HepG2 (cell line): ENCODE measurements at regions not wholly inside any gene's neighbourhood (a gene's known extent, or its start where the extent isn't known, plus 50 kb on each side); places are given as distances from the start of the nearest gene placed in this dataset.

Source experiments
- IKZF5 ChIP-seq: IDR thresholded peaks from 2 replicates; pipeline ENCODE4 v1.6.1; 2018; ENCODE audit warnings: missing genetic modification reagents, mild to moderate bottlenecking, missing compliant biosample characterization
- MED8 ChIP-seq: sonication (generic); formaldehyde crosslinking; IDR thresholded peaks from 2 replicates; pipeline ENCODE4 v1.8.1; 2023; ENCODE audit warnings: mild to moderate bottlenecking, missing genetic modification reagents; ENCODE audit not compliant: insufficient replicate concordance
- PAX8 ChIP-seq: sonication (generic); formaldehyde crosslinking; IDR thresholded peaks from 2 replicates; pipeline ENCODE4 v1.8.0; 2022; ENCODE audit warnings: mild to moderate bottlenecking, missing genetic modification reagents, borderline replicate concordance
- TEAD3 ChIP-seq: optimal IDR thresholded peaks from 2 replicates; pipeline ENCODE3; 2016; ENCODE audit warnings: borderline replicate concordance
- TF ChIP-seq, protein P1 (sequence below): sonication (generic); formaldehyde crosslinking; IDR thresholded peaks from 2 replicates; pipeline ENCODE4 v1.4.0; 2020; ENCODE audit warnings: low read depth, mild to moderate bottlenecking, missing genetic modification reagents
- TF ChIP-seq, protein P2 (sequence below): IDR thresholded peaks from 2 replicates; pipeline ENCODE4 v1.6.1; 2016; ENCODE audit warnings: low read depth, missing genetic modification reagents, missing compliant biosample characterization

- TF ChIP-seq, protein P1, sequence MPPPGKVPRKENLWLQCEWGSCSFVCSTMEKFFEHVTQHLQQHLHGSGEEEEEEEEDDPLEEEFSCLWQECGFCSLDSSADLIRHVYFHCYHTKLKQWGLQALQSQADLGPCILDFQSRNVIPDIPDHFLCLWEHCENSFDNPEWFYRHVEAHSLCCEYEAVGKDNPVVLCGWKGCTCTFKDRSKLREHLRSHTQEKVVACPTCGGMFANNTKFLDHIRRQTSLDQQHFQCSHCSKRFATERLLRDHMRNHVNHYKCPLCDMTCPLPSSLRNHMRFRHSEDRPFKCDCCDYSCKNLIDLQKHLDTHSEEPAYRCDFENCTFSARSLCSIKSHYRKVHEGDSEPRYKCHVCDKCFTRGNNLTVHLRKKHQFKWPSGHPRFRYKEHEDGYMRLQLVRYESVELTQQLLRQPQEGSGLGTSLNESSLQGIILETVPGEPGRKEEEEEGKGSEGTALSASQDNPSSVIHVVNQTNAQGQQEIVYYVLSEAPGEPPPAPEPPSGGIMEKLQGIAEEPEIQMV (CRISPR knock-in tag) = no peak
- TF ChIP-seq PAX8 (CRISPR knock-in tag) (no peak), MED8 (CRISPR knock-in tag) (no peak), TEAD3 (CRISPR knock-in tag) (no peak), IKZF5 (CRISPR knock-in tag) (no peak)
- TF ChIP-seq, protein P2, sequence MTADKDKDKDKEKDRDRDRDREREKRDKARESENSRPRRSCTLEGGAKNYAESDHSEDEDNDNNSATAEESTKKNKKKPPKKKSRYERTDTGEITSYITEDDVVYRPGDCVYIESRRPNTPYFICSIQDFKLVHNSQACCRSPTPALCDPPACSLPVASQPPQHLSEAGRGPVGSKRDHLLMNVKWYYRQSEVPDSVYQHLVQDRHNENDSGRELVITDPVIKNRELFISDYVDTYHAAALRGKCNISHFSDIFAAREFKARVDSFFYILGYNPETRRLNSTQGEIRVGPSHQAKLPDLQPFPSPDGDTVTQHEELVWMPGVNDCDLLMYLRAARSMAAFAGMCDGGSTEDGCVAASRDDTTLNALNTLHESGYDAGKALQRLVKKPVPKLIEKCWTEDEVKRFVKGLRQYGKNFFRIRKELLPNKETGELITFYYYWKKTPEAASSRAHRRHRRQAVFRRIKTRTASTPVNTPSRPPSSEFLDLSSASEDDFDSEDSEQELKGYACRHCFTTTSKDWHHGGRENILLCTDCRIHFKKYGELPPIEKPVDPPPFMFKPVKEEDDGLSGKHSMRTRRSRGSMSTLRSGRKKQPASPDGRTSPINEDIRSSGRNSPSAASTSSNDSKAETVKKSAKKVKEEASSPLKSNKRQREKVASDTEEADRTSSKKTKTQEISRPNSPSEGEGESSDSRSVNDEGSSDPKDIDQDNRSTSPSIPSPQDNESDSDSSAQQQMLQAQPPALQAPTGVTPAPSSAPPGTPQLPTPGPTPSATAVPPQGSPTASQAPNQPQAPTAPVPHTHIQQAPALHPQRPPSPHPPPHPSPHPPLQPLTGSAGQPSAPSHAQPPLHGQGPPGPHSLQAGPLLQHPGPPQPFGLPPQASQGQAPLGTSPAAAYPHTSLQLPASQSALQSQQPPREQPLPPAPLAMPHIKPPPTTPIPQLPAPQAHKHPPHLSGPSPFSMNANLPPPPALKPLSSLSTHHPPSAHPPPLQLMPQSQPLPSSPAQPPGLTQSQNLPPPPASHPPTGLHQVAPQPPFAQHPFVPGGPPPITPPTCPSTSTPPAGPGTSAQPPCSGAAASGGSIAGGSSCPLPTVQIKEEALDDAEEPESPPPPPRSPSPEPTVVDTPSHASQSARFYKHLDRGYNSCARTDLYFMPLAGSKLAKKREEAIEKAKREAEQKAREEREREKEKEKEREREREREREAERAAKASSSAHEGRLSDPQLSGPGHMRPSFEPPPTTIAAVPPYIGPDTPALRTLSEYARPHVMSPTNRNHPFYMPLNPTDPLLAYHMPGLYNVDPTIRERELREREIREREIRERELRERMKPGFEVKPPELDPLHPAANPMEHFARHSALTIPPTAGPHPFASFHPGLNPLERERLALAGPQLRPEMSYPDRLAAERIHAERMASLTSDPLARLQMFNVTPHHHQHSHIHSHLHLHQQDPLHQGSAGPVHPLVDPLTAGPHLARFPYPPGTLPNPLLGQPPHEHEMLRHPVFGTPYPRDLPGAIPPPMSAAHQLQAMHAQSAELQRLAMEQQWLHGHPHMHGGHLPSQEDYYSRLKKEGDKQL (CRISPR knock-in tag) = no peak
- TF ChIP-seq, all 625 proteins: peak for 0
Measured at GRCh38 chr3:8085498-8085897, 416.1 kb upstream of the LMCD1 start (continued).
